ENCODE measurements at regions not wholly inside any gene's neighbourhood (a gene's known extent, or its start where the extent isn't known, plus 50 kb on each side); places are given as distances from the start of the nearest gene placed in this dataset.
"Not testable (repeated sequence)": the region's sequence is repeated elsewhere in the genome, so short reads cannot be mapped to it uniquely, and the experiment has no call there.

DNA sequence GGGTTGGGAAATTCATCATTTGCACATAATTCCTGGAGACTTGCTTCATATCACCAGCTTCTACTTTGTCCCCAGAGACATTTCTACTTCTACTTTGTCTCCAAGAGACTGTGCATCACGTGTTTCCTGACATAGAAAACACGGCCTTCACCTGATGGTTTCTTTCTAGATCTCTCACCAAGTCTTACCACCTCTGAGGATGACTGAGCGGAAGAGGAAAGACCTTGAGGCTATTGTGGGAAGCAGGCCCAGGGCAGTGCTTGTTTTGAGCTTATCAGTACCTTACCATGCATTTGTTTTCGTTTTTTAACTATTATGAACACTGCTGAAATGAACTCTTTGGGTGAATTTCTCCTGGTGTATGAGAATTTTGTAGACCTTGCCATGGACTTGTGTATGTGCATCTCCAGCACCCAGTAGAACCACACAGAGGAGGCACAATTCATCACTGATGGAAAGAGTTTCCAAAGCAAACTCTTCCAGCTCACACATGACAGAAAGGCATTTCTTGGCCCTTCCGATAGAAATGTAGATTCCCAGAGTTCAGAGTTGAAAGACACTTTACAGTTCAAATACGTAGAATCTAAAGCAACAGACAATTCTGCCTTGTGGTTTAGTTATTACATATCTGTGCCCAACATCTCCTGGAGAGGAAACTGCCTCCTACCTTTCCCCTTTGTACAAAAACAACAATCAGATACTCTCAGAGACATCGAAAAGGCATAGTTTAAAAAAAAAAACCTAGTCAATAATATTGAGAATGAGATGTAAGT is 434.7 kb downstream of the FUT8 start:
- peaks cover 8% of the 10 kb centered on the region for H3K36me3 Mint-ChIP-seq (ENCODE audit: low read depth)
- DNase-seq, result no peak
- no peak for TF ChIP-seq CTCF (IDR thresholded peaks at IDR 0.05)
- no peak overlapping the region for H3K27ac Mint-ChIP-seq
- no peak overlapping the region for H3K4me3 Mint-ChIP-seq
- no peaks in the 10 kb centered on the region for H3K4me1 Mint-ChIP-seq
- peaks cover 4% of the 10 kb centered on the region for H3K27me3 Mint-ChIP-seq (ENCODE audit: low read depth, poor library complexity)
- peaks cover 21% of the 10 kb centered on the region for H3K9me3 Mint-ChIP-seq

DNA sequence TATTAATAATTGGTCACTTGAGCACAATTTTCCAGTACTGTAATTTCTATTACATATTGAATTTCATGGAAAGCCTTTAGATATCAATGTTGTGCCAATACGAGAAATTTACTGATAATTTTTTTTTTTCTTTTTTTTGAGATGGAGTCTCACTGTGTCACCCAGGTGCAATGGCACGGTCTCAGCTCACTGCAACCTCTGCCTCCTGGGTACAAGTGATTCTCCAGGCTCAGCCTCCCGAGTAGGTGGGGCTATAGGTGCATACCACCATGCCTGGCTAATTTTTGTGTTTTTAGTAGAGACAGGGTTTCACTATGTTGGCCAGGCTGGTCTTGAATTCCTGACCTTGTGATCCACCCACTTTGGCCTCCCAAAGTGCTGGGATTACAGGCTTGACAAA is 435.4 kb downstream of the FUT8 start:
- H3K4me1 Mint-ChIP-seq; H3K27me3 Mint-ChIP-seq (ENCODE audit: low read depth, poor library complexity); H3K36me3 Mint-ChIP-seq (ENCODE audit: low read depth); H3K4me3 Mint-ChIP-seq; H3K27ac Mint-ChIP-seq; DNase-seq: not testable (repeated sequence)
- H3K9me3 Mint-ChIP-seq, result peaks cover 21% of the 10 kb centered on the region

GRCh38 chr14:65849091-65849490 is 436.6 kb downstream of the FUT8 start:
- Mint-ChIP-seq H3K4me3 (no peak overlapping the region), H3K27me3 (ENCODE audit: low read depth, poor library complexity) (peaks cover 4% of the 10 kb centered on the region), H3K4me1 (peaks cover 13% of the 10 kb centered on the region), H3K9me3 (peaks cover 21% of the 10 kb centered on the region), H3K27ac (no peak overlapping the region), H3K36me3 (ENCODE audit: low read depth) (peaks cover 8% of the 10 kb centered on the region)
- DNase-seq, result no peak
- TF ChIP-seq CTCF (IDR thresholded peaks at IDR 0.05), result no peak

GRCh38 chr14:65849558-65849957 is 437.0 kb downstream of the FUT8 start:
- Mint-ChIP-seq H3K36me3 (ENCODE audit: low read depth) (peaks cover 8% of the 10 kb centered on the region), H3K27ac (no peak overlapping the region), H3K4me1 (peaks cover 18% of the 10 kb centered on the region), H3K9me3 (peaks cover 25% of the 10 kb centered on the region), H3K27me3 (ENCODE audit: low read depth, poor library complexity) (peaks cover 4% of the 10 kb centered on the region), H3K4me3 (no peak overlapping the region)
- TF ChIP-seq CTCF (IDR thresholded peaks at IDR 0.05), result no peak
- DNase-seq, result no peak

- H3K27me3 Mint-ChIP-seq (ENCODE audit: low read depth, poor library complexity), result peaks cover 4% of the 10 kb centered on the region
- no peak overlapping the region for H3K27ac Mint-ChIP-seq
- peaks cover 19% of the 10 kb centered on the region for H3K4me1 Mint-ChIP-seq
- TF ChIP-seq CTCF (IDR thresholded peaks at IDR 0.05), result no peak
- no peak overlapping the region for H3K4me3 Mint-ChIP-seq
- peaks cover 8% of the 10 kb centered on the region for H3K36me3 Mint-ChIP-seq (ENCODE audit: low read depth)
- H3K9me3 Mint-ChIP-seq, result peaks cover 28% of the 10 kb centered on the region
- DNase-seq, result no peak
Observed at GRCh38 chr14:65850429-65851135, 438.1 kb downstream of the FUT8 start.

- H3K36me3 Mint-ChIP-seq (ENCODE audit: low read depth), result peaks cover 8% of the 10 kb centered on the region
- no peak for DNase-seq
- no peak overlapping the region for H3K4me3 Mint-ChIP-seq
- TF ChIP-seq CTCF (IDR thresholded peaks at IDR 0.05), result no peak
- peaks cover 6% of the 10 kb centered on the region for H3K27me3 Mint-ChIP-seq (ENCODE audit: low read depth, poor library complexity)
- H3K27ac Mint-ChIP-seq, result no peak overlapping the region
- peaks cover 19% of the 10 kb centered on the region for H3K4me1 Mint-ChIP-seq
- H3K9me3 Mint-ChIP-seq, result peaks cover 30% of the 10 kb centered on the region
Observed at GRCh38 chr14:65852689-65853088, 440.2 kb downstream of the FUT8 start.
